ENCODE measurements at regions not wholly inside any gene's neighbourhood (a gene's known extent, or its start where the extent isn't known, plus 50 kb on each side); places are given as distances from the start of the nearest gene placed in this dataset.

DNA sequence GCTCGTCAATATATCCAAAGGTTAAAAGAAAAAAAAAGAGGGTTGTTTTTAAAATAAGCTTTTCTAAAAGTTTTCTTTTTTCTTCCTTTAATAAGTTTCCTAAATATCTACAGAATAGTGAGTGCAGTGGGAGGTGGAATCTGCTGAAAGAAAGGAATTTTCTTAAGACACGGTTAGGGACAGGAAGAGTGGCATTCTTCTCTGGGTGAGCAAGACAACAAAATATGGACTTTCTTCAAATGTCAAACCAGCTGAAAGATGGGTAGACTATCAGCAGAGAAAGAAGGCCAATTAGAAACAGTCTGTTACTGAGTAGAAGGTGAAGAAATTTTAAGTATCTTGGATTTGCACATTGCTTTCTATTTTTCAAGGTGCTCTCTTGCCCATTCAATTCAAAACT lies 222.7 kb upstream of the PIK3C3 start:
- Histone ChIP-seq H3K27me3 (no peaks in the 10 kb centered on the region), H3K27ac (no peak overlapping the region), H3K4me1 (no peaks in the 10 kb centered on the region), H3K9me3 (no peaks in the 10 kb centered on the region), H3K4me3 (no peak overlapping the region), H3K36me3 (no peaks in the 10 kb centered on the region)
- intact Hi-C loops (cut with DNase I): no loop called here
- WGBS, 4 donors: 68 to 78% (median 74%) methylated on average over 2 of the region's 2 CpGs
- no peak for DNase-seq
- TF ChIP-seq, protein P1, sequence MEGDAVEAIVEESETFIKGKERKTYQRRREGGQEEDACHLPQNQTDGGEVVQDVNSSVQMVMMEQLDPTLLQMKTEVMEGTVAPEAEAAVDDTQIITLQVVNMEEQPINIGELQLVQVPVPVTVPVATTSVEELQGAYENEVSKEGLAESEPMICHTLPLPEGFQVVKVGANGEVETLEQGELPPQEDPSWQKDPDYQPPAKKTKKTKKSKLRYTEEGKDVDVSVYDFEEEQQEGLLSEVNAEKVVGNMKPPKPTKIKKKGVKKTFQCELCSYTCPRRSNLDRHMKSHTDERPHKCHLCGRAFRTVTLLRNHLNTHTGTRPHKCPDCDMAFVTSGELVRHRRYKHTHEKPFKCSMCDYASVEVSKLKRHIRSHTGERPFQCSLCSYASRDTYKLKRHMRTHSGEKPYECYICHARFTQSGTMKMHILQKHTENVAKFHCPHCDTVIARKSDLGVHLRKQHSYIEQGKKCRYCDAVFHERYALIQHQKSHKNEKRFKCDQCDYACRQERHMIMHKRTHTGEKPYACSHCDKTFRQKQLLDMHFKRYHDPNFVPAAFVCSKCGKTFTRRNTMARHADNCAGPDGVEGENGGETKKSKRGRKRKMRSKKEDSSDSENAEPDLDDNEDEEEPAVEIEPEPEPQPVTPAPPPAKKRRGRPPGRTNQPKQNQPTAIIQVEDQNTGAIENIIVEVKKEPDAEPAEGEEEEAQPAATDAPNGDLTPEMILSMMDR (IDR thresholded peaks at IDR 0.05): no peak
- no peak for TF ChIP-seq POLR2A (IDR thresholded peaks at IDR 0.05)
- no peak for ATAC-seq

DNA sequence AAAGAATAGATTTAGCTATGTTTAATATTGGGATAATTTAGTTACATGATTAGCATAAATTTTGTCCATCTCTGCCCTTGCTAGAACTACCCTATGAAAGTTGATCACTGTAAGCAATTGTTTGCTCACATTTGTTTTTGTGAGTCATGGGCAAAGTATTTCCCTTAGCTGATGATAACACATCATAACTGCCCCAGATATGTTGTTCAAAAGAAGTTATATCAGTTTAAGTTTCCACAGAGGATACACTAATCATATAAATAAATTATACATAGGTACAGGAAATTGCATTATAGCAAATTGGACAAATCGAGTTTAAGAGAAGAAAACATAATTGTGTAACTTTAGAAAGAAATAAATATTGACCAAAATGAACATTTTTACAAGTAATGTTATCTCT lies 223.2 kb upstream of the PIK3C3 start:
- intact Hi-C loops (cut with DNase I): no loop called here
- Histone ChIP-seq H3K27ac (no peak overlapping the region), H3K9me3 (no peaks in the 10 kb centered on the region), H3K36me3 (no peaks in the 10 kb centered on the region), H3K4me3 (no peak overlapping the region), H3K27me3 (no peaks in the 10 kb centered on the region), H3K4me1 (no peaks in the 10 kb centered on the region)
- 60 to 73% (median 65%) methylated on average over 1 of the region's 1 CpG for WGBS, 4 donors
- no peak for DNase-seq
- no peak for ATAC-seq
- no peak for TF ChIP-seq POLR2A (IDR thresholded peaks at IDR 0.05)
- TF ChIP-seq, protein P1 (IDR thresholded peaks at IDR 0.05): no peak

DNA sequence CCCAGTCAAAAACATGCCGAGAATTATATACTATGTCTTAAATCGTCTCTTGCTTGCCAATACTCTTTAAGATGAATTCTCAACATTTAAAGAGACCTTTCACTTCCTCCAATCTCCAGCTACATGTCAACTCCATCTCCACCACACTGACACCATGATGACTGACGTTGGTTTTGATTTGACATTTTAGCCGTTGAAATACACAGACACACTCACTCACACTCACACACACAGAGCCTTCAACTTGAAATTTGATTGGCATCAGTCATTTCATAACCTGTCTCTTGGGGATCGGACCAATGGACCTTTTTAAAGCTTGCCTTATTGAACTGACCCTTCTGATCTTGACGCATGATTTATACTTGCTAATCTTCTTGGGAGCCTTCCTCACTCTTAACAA lies 230.8 kb upstream of the PIK3C3 start:
- no peaks in the 10 kb centered on the region for H3K9me3 ChIP-seq
- TF ChIP-seq, protein P1 (IDR thresholded peaks at IDR 0.05): no peak
- TF ChIP-seq POLR2A (IDR thresholded peaks at IDR 0.05): no peak
- H3K4me1 ChIP-seq: no peaks in the 10 kb centered on the region
- DNase-seq (no peak), ATAC-seq (no peak)
- H3K36me3 ChIP-seq: no peaks in the 10 kb centered on the region
- H3K27ac ChIP-seq: no peak overlapping the region
- no peaks in the 10 kb centered on the region for H3K27me3 ChIP-seq
- no peak overlapping the region for H3K4me3 ChIP-seq
- WGBS, 4 donors: 89 to 91% (median 91%) methylated on average over 6 of the region's 6 CpGs
- intact Hi-C loops (cut with DNase I): no loop called here

DNA sequence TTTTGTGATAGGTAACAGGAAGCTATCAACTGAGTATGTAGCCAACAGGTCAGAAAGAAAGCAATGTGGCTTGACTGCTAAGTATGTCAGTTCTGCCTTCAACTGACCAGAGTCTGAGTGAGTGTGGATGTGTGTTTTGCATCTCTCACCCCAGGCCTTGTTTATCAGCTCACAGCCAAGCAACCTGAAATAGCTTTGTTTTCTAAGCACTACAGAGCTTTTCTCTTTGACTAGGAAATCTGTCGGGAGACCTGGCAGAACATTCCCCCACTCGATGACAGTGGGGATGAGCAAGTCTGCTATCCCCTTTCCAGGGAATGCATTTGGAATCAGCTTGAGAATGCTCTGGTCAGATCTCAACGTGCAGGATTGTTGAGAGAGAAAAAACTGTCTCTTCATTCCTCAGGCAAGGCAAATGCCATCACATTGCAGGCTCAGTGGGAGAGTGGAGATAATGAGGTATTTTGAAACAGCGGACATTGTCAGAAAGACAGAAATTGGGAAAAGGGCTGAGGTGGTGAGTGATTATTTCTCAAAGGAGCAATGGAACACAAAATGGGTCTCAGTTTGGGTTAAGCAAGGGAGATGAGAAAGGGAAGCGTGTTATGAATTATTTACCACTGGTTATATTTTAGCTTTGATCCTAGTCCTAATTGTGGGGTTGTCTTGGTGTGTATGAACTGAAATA lies 233.8 kb upstream of the PIK3C3 start:
- Histone ChIP-seq H3K27ac (no peak overlapping the region), H3K9me3 (no peaks in the 10 kb centered on the region), H3K4me1 (no peaks in the 10 kb centered on the region), H3K27me3 (no peaks in the 10 kb centered on the region), H3K36me3 (no peaks in the 10 kb centered on the region), H3K4me3 (no peak overlapping the region)
- ATAC-seq: no peak
- TF ChIP-seq, protein P1 (IDR thresholded peaks at IDR 0.05): no peak
- no peak for TF ChIP-seq POLR2A (IDR thresholded peaks at IDR 0.05)
- 38 to 45% (median 42%) methylated on average over 5 of the region's 5 CpGs for WGBS, 4 donors
- no peak for DNase-seq
- intact Hi-C loops (cut with DNase I): no loop called here
